ENCODE measurements at regions not wholly inside any gene's neighbourhood (a gene's known extent, or its start where the extent isn't known, plus 50 kb on each side); places are given as distances from the start of the nearest gene placed in this dataset.

DNA sequence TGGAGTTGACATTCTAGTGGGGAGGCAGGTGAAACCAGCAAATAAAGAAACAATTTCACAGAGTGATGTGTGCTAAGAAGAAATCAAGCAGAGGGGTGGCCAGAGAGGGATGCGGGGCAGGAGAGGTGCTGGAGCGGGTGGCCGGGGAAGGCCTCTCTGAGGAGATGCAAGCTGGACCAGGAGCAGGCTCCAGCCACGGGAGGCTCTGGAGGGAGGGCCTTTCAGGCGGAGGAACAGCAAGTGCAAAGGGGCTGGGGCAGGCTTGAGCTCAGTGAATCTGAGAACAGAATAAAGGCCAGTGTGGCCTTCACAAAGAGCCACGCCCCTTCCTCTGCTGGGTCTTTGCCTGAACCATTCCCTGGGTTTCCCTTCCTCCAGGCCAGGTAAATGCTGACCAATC lies 73.2 kb upstream of the NEURL1B start:
- CTCF ChIA-PET (ENCODE audit: partially characterized antibody) = interaction anchor here (0.9 to 2.7 kb wide), 8 partner anchors 11 to 130 kb away, joined by 3 to 9 read pairs (median 4); no protein-coding TSS in a partner anchor
- FAIRE-seq = no peak
- no peak for TF ChIP-seq RFX5 (IDR thresholded peaks at IDR 0.05; ENCODE audit: borderline replicate concordance, low read depth, low read length)
- TF ChIP-seq ASH2L (IDR thresholded peaks at IDR 0.05; ENCODE audit: low read length) = no peak
- TF ChIP-seq, protein P1, sequence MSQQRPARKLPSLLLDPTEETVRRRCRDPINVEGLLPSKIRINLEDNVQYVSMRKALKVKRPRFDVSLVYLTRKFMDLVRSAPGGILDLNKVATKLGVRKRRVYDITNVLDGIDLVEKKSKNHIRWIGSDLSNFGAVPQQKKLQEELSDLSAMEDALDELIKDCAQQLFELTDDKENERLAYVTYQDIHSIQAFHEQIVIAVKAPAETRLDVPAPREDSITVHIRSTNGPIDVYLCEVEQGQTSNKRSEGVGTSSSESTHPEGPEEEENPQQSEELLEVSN (IDR thresholded peaks at IDR 0.05) = no peak

More for the DNA sequence above, 73.2 kb upstream of the NEURL1B start:
- Histone ChIP-seq H2BK120ac (replicated peaks; ENCODE audit: low read depth, low read length) (no peak overlapping the region), H3K4me2 (ENCODE audit: insufficient read depth in 1 of 2, low read depth in 2 of 2, low read length in 2 of 2) (no peak overlapping the region), H3K9me3 (ENCODE audit: insufficient read depth in 2 of 2, low read depth in 1 of 2, low read length in 1 of 2) (no peaks in the 10 kb centered on the region), H3K79me1 (ENCODE audit: low read depth, low read length) (no peaks in the 10 kb centered on the region), H3K4me3 (ENCODE audit: extremely low read depth in 1 of 4, insufficient read depth in 2 of 4, low read depth in 3 of 4, low read length in 4 of 4) (no peak overlapping the region), H2BK12ac (ENCODE audit: low read depth, low read length) (no peak overlapping the region), H4K8ac (ENCODE audit: extremely low read depth, insufficient read depth, low read length) (no peak overlapping the region), H3K4ac (replicated peaks; ENCODE audit: insufficient read length, low read depth, low read length) (no peak overlapping the region), H2BK20ac (ENCODE audit: low read length) (no peak overlapping the region), H2AFZ (ENCODE audit: low read length) (no peak overlapping the region), H3K56ac (replicated peaks; ENCODE audit: insufficient read length, low read depth, low read length) (no peak overlapping the region), H3K27ac (ENCODE audit: low read depth, low read length) (no peak overlapping the region), H3K23me2 (ENCODE audit: low read depth, low read length) (peaks cover 2% of the 10 kb centered on the region; the same call in 1 of the 2 replicates), H4K5ac (ENCODE audit: insufficient read length, low read depth, low read length) (no peak overlapping the region), H3K27me3 (replicated peaks in 1 of 4; ENCODE audit: control insufficient read depth in 3 of 4, extremely low read depth in 1 of 4, insufficient read depth in 3 of 4, low read length in 3 of 4) (no peaks in the 10 kb centered on the region; a peak in 2 of 7 replicates), H2AK5ac (ENCODE audit: low read depth, low read length) (no peak overlapping the region), H3K23ac (ENCODE audit: insufficient read length) (no peak overlapping the region), H4K20me1 (replicated peaks in 1 of 2; ENCODE audit: control insufficient read depth in 1 of 2, insufficient read depth in 2 of 2, low read length in 2 of 2) (no peaks in the 10 kb centered on the region), H3K9ac (replicated peaks in 1 of 4; ENCODE audit: extremely low read depth in 1 of 4, low read depth in 3 of 4, low read length in 3 of 4) (no peak overlapping the region), H3K79me2 (ENCODE audit: control insufficient read depth in 1 of 2, insufficient read depth in 2 of 2, low read length in 2 of 2) (no peaks in the 10 kb centered on the region), H4K91ac (replicated peaks; ENCODE audit: insufficient read length, low read length) (no peak overlapping the region), H3K36me3 (ENCODE audit: control insufficient read depth in 2 of 4, insufficient read depth in 4 of 4, low read length in 3 of 4) (no peaks in the 10 kb centered on the region), H3K4me1 (replicated peaks in 1 of 4; ENCODE audit: control insufficient read depth in 3 of 4, insufficient read depth in 4 of 4, low read length in 3 of 4) (peaks cover 4 to 27% (median 17%) of the 10 kb centered on the region in 4 experiments), H2BK5ac (ENCODE audit: low read depth, low read length) (no peak overlapping the region), H2BK15ac (ENCODE audit: low read length) (no peak overlapping the region), H3K14ac (ENCODE audit: insufficient read length) (no peak overlapping the region), H3K18ac (ENCODE audit: extremely low read depth, low read length) (no peak overlapping the region)
- DNase-seq (ENCODE audit: low read depth in 1 of 2, low spot score in 2 of 2) = no peak
- POLR2A ChIA-PET (ENCODE audit: partially characterized antibody) = no interaction called here
- WGBS, 2 experiments (ENCODE audit: extremely low coverage in 1 of 2, insufficient coverage in 1 of 2, insufficient read length in 1 of 2, insufficient replicate concordance in 2 of 2, low coverage in 1 of 2, low lambda C conversion rate in 2 of 2, missing lambda C conversion rate in 1 of 2) = 82% methylated on average over 6 of the region's 6 CpGs; no CpG with 5 or more reads in 1 of the 2 experiments

Data from H1 (cell line).